ENCODE measurements at regions not wholly inside any gene's neighbourhood (a gene's known extent, or its start where the extent isn't known, plus 50 kb on each side); places are given as distances from the start of the nearest gene placed in this dataset.

DNA sequence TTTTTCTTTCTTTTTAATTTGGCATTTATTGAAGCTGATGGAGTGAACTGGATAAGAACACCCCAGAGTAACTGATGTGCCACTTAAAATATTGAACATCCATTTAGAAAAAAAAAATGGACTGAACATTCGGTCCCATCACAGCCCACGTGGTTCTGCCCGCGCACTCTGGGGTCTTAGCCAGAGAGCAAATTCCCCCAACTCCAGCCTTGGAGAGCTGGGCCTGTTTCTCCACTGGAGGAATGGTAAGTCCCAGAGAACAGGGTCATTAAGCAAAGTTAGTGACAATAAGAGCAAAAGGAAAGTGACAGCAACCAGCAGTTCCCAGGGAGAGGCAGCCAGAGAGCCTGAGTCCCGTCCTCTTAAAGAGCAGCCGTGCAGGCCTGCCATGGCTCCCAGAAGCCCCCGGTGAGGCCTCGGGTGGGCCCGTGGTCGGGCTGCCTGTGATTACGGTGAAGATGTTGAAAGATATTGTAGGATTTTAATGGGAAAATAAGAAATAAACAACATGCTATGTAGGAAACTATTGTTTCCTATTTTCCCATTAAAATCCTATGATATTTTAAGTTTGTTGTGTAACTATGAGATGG is 487.9 kb upstream of the MKI67 start:
- Histone ChIP-seq H3K4me2 (no peak overlapping the region), H4K20me1 (ENCODE audit: insufficient read depth, poor library complexity, severe bottlenecking) (no peaks in the 10 kb centered on the region)

DNA sequence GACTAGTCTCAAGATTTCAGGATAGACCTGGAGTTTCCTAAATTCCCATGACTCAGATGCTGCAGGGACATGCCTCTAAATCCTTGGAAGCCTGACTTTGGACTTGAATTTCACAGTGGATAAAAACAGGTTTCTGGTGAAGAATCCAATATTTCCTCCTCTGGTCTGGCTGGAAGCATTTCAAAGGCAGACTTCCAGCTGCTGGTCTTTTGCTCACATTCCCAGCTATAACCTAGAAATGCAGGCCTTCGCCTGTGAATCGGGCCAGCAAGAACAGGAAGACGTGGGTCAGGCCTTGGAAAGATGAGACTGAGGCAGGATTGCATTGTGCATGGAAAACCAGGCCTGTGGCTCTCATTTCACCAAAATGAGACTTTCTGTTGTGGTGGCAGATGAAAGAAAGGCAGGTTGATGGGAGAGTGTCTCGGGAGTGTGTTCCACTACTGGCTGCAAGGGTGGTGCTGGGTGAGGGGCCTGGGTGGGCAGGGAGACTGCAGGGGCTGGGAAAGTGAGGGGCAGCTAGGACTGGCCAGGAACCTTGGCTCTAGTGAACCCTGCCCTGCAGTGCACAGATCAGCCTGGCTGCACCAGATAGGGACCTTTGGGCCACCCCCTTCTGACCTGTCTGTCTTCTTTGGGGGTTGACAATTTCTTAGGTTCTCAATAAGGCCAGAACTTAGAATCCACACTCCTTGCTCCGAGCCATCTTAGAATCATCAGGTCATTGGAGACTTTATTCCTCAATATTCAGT is 488.8 kb upstream of the MKI67 start:
- Histone ChIP-seq H3K4me2 (no peak overlapping the region), H3K36me3 (replicated peaks; ENCODE audit: insufficient read depth, low read depth) (no peaks in the 10 kb centered on the region), H3K27ac (no peak overlapping the region), H3K79me2 (no peaks in the 10 kb centered on the region), H2AFZ (no peak overlapping the region), H3K9me2 (replicated peaks; ENCODE audit: insufficient read depth) (no peaks in the 10 kb centered on the region), H3K4me1 (ENCODE audit: insufficient read depth) (no peaks in the 10 kb centered on the region), H3K9me3 (ENCODE audit: low read depth) (no peaks in the 10 kb centered on the region), H3K4me3 (no peak overlapping the region), H3K27me3 (no peaks in the 10 kb centered on the region), H4K20me1 (ENCODE audit: insufficient read depth, poor library complexity, severe bottlenecking) (no peaks in the 10 kb centered on the region)
- 81% methylated on average over 5 of the region's 5 CpGs for WGBS (ENCODE audit: low lambda C conversion rate, missing lambda C conversion rate)
- no peak for DNase-seq (ENCODE audit: low spot score)
- no peak for TF ChIP-seq EZH2phosphoT487 (IDR thresholded peaks at IDR 0.05; ENCODE audit: low read depth, severe bottlenecking, unreplicated experiment)
- TF ChIP-seq EZH2 (IDR thresholded peaks at IDR 0.05; ENCODE audit: borderline replicate concordance) = no peak
- TF ChIP-seq, protein P1, sequence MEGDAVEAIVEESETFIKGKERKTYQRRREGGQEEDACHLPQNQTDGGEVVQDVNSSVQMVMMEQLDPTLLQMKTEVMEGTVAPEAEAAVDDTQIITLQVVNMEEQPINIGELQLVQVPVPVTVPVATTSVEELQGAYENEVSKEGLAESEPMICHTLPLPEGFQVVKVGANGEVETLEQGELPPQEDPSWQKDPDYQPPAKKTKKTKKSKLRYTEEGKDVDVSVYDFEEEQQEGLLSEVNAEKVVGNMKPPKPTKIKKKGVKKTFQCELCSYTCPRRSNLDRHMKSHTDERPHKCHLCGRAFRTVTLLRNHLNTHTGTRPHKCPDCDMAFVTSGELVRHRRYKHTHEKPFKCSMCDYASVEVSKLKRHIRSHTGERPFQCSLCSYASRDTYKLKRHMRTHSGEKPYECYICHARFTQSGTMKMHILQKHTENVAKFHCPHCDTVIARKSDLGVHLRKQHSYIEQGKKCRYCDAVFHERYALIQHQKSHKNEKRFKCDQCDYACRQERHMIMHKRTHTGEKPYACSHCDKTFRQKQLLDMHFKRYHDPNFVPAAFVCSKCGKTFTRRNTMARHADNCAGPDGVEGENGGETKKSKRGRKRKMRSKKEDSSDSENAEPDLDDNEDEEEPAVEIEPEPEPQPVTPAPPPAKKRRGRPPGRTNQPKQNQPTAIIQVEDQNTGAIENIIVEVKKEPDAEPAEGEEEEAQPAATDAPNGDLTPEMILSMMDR (IDR thresholded peaks at IDR 0.05; ENCODE audit: poor library complexity) = no peak

More for the DNA sequence above, 487.9 kb upstream of the MKI67 start:
- TF ChIP-seq EZH2phosphoT487 (IDR thresholded peaks at IDR 0.05; ENCODE audit: low read depth, severe bottlenecking, unreplicated experiment) (no peak), EZH2 (IDR thresholded peaks at IDR 0.05; ENCODE audit: borderline replicate concordance) (no peak)
- TF ChIP-seq, protein P1 (IDR thresholded peaks at IDR 0.05; ENCODE audit: poor library complexity) = no peak
- DNase-seq (ENCODE audit: low spot score) = no peak
- no peaks in the 10 kb centered on the region for H3K9me2 ChIP-seq (replicated peaks; ENCODE audit: insufficient read depth)
- H2AFZ ChIP-seq = no peak overlapping the region
- H3K79me2 ChIP-seq = no peaks in the 10 kb centered on the region
- no peak overlapping the region for H3K27ac ChIP-seq
- H3K9me3 ChIP-seq (ENCODE audit: low read depth) = no peaks in the 10 kb centered on the region
- H3K27me3 ChIP-seq = no peaks in the 10 kb centered on the region
- no peak overlapping the region for H3K4me3 ChIP-seq
- 82% methylated on average over 11 of the region's 11 CpGs for WGBS (ENCODE audit: low lambda C conversion rate, missing lambda C conversion rate)
- no peaks in the 10 kb centered on the region for H3K36me3 ChIP-seq (replicated peaks; ENCODE audit: insufficient read depth, low read depth)
- H3K4me1 ChIP-seq (ENCODE audit: insufficient read depth) = no peaks in the 10 kb centered on the region

DNA sequence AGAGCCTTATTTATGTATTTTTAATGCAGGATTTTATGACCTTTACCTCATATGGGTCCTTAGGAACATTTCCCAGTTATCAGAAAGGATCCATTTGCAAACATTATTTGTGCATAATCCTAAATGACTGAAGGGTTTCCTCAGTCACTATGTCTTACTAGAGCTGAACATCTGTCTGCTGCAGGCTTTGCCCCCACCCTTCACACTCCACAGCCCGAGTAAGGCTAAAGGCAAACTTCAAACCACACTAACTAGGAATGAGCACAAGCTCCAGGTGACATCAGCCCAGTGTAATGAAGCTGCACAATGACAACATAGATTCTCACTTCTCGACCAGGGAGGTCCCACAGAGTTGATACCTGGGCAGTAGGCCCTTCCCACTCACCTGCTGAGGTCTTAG is 491.3 kb upstream of the MKI67 start:
- no peaks in the 10 kb centered on the region for H3K4me1 ChIP-seq (ENCODE audit: insufficient read depth)
- no peak overlapping the region for H3K27ac ChIP-seq
- TF ChIP-seq EZH2phosphoT487 (IDR thresholded peaks at IDR 0.05; ENCODE audit: low read depth, severe bottlenecking, unreplicated experiment) (no peak), EZH2 (IDR thresholded peaks at IDR 0.05; ENCODE audit: borderline replicate concordance) (no peak)
- TF ChIP-seq, protein P1 (IDR thresholded peaks at IDR 0.05; ENCODE audit: poor library complexity) = no peak

More for the DNA sequence above, 491.3 kb upstream of the MKI67 start:
- Histone ChIP-seq H3K27me3 (no peaks in the 10 kb centered on the region), H3K4me2 (no peak overlapping the region), H3K9me3 (ENCODE audit: low read depth) (no peaks in the 10 kb centered on the region), H3K4me3 (no peak overlapping the region), H4K20me1 (ENCODE audit: insufficient read depth, poor library complexity, severe bottlenecking) (no peaks in the 10 kb centered on the region), H3K36me3 (replicated peaks; ENCODE audit: insufficient read depth, low read depth) (no peaks in the 10 kb centered on the region), H2AFZ (no peak overlapping the region), H3K9me2 (replicated peaks; ENCODE audit: insufficient read depth) (no peaks in the 10 kb centered on the region), H3K79me2 (no peaks in the 10 kb centered on the region)
- 58% methylated on average over 2 of the region's 2 CpGs for WGBS (ENCODE audit: low lambda C conversion rate, missing lambda C conversion rate)
- no peak for DNase-seq (ENCODE audit: low spot score)
